Testis (tissue), 2 donors: ENCODE measurements at regions not wholly inside any gene's neighbourhood (a gene's known extent, or its start where the extent isn't known, plus 50 kb on each side); places are given as distances from the start of the nearest gene placed in this dataset.

ENCODE experiments used
- CTCF ChIP-seq, 3 experiments: fragments of 450-650 bp in 2 of 3; fragments of 200-600 bp in 1 of 3; sonication (generic) in 1 of 3; IDR thresholded peaks; one replicate each; pipeline ENCODE4 v1.5.1; 2016 to 2019; ENCODE audit warnings: antibody characterized with exemption in 3 of 3, mild to moderate bottlenecking in 2 of 3, moderate library complexity in 1 of 3
- POLR2A ChIP-seq: fragments of 450-650 bp; IDR thresholded peaks from one replicate; pipeline ENCODE4 v1.6.1; 2017; ENCODE audit warnings: antibody characterized with exemption, mild to moderate bottlenecking, moderate library complexity

GRCh38 chr4:138627096-138627495 is 384.9 kb upstream of the SLC7A11 start:
- no peak for TF ChIP-seq POLR2A
- no peak for TF ChIP-seq CTCF (IDR thresholded peaks at IDR 0.05)
